BLaER1 (cell line): ENCODE measurements at regions not wholly inside any gene's neighbourhood (a gene's known extent, or its start where the extent isn't known, plus 50 kb on each side); places are given as distances from the start of the nearest gene placed in this dataset.
"Not testable (repeated sequence)": the region's sequence is repeated elsewhere in the genome, so short reads cannot be mapped to it uniquely, and the experiment has no call there.

Experiments
- H3K27ac ChIP-seq: shearing (Covaris generic); formaldehyde crosslinking; 2 replicates; pipeline ENCODE4 v1.8.1; 2022
- H3K27me3 ChIP-seq: shearing (Covaris generic); formaldehyde crosslinking; 2 replicates; pipeline ENCODE4 v1.8.1; 2022
- H3K36me3 ChIP-seq: shearing (Covaris generic); formaldehyde crosslinking; 2 replicates; pipeline ENCODE4 v1.8.1; 2022
- H3K4me1 ChIP-seq: shearing (Covaris generic); formaldehyde crosslinking; 2 replicates; pipeline ENCODE4 v1.8.1; 2022
- H3K4me2 ChIP-seq: shearing (Covaris generic); formaldehyde crosslinking; 2 replicates; pipeline ENCODE4 v1.8.1; 2022
- H3K4me3 ChIP-seq: shearing (Covaris generic); formaldehyde crosslinking; 2 replicates; pipeline ENCODE4 v1.8.1; 2022
- H3K9ac ChIP-seq: shearing (Covaris generic); formaldehyde crosslinking; 2 replicates; pipeline ENCODE4 v1.8.1; 2022
- H3K9me3 ChIP-seq: shearing (Covaris generic); formaldehyde crosslinking; 2 replicates; pipeline ENCODE4 v1.8.1; 2022
- H4K20me1 ChIP-seq: shearing (Covaris generic); formaldehyde crosslinking; 2 replicates; pipeline ENCODE4 v1.8.1; 2022
- Cebpa-rat ChIP-seq: shearing (Covaris generic); IDR thresholded peaks from 2 replicates; pipeline ENCODE4 v1.8.1; 2022

- H3K4me1 ChIP-seq, result no peaks in the 10 kb centered on the region
- H4K20me1 ChIP-seq, result no peaks in the 10 kb centered on the region
- H3K9ac ChIP-seq, result no peak overlapping the region
- no peak overlapping the region for H3K4me2 ChIP-seq
- no peak overlapping the region for H3K27ac ChIP-seq
- TF ChIP-seq Cebpa-rat, result no peak
- no peaks in the 10 kb centered on the region for H3K27me3 ChIP-seq
- peaks cover 9% of the 10 kb centered on the region; the same call in 1 of the 2 replicates for H3K9me3 ChIP-seq
- no peak overlapping the region for H3K4me3 ChIP-seq
- no peaks in the 10 kb centered on the region for H3K36me3 ChIP-seq
Measured at GRCh38 chr6:49225471-49225870, 237.6 kb downstream of the MMUT start.

- Histone ChIP-seq H3K9ac (no peak overlapping the region), H3K4me1 (no peaks in the 10 kb centered on the region), H3K4me2 (no peak overlapping the region), H3K27me3 (no peaks in the 10 kb centered on the region), H3K4me3 (no peak overlapping the region), H4K20me1 (no peaks in the 10 kb centered on the region), H3K9me3 (no peaks in the 10 kb centered on the region), H3K27ac (no peak overlapping the region), H3K36me3 (no peaks in the 10 kb centered on the region)
- TF ChIP-seq Cebpa-rat, result no peak
Measured at GRCh38 chr6:49220293-49220692, 242.8 kb downstream of the MMUT start.

GRCh38 chr6:49205526-49205925 is 257.5 kb downstream of the MMUT start:
- no peaks in the 10 kb centered on the region for H3K27me3 ChIP-seq
- no peak overlapping the region for H3K4me2 ChIP-seq
- H3K9me3 ChIP-seq, result no peaks in the 10 kb centered on the region
- H3K4me3 ChIP-seq, result no peak overlapping the region
- H3K36me3 ChIP-seq, result no peaks in the 10 kb centered on the region
- TF ChIP-seq Cebpa-rat, result no peak
- no peak overlapping the region for H3K27ac ChIP-seq
- peaks cover 10% of the 10 kb centered on the region; the same call in 1 of the 2 replicates for H3K4me1 ChIP-seq
- H3K9ac ChIP-seq, result no peak overlapping the region
- H4K20me1 ChIP-seq, result no peaks in the 10 kb centered on the region

- peaks cover 10% of the 10 kb centered on the region; the same call in 1 of the 2 replicates for H3K4me1 ChIP-seq
- no peak overlapping the region for H3K27ac ChIP-seq
- no peak for TF ChIP-seq Cebpa-rat
- H4K20me1 ChIP-seq, result no peaks in the 10 kb centered on the region
- H3K9ac ChIP-seq, result no peak overlapping the region
- H3K4me2 ChIP-seq, result no peak overlapping the region
- no peak overlapping the region for H3K4me3 ChIP-seq
- no peaks in the 10 kb centered on the region for H3K9me3 ChIP-seq
- H3K36me3 ChIP-seq, result no peaks in the 10 kb centered on the region
- no peaks in the 10 kb centered on the region for H3K27me3 ChIP-seq
Measured at GRCh38 chr6:49202924-49203536, 260.0 kb downstream of the MMUT start.

GRCh38 chr6:49198015-49198414 is 265.0 kb downstream of the MMUT start:
- Histone ChIP-seq H3K4me1 (0 out of 2 replicates have a peak, but pooled peaks cover 3% of the 10 kb centered on the region), H3K9ac (no peak overlapping the region), H3K36me3 (no peaks in the 10 kb centered on the region), H4K20me1 (no peaks in the 10 kb centered on the region), H3K4me3 (no peak overlapping the region), H3K9me3 (no peaks in the 10 kb centered on the region), H3K4me2 (no peak overlapping the region), H3K27ac (no peak overlapping the region), H3K27me3 (no peaks in the 10 kb centered on the region)
- TF ChIP-seq Cebpa-rat, result no peak

- H3K4me1 ChIP-seq, H3K27me3 ChIP-seq, H3K27ac ChIP-seq, H3K9ac ChIP-seq, H4K20me1 ChIP-seq, H3K4me3 ChIP-seq, H3K4me2 ChIP-seq, H3K36me3 ChIP-seq: not testable (repeated sequence)
- H3K9me3 ChIP-seq, result peaks cover 23% of the 10 kb centered on the region
Measured at GRCh38 chr6:49162379-49162778, 300.7 kb downstream of the MMUT start.

GRCh38 chr6:49155316-49155715 is 307.7 kb downstream of the MMUT start:
- Histone ChIP-seq H3K36me3 (no peaks in the 10 kb centered on the region), H3K4me2 (no peak overlapping the region), H3K27ac (no peak overlapping the region), H3K4me3 (no peak overlapping the region), H3K4me1 (no peaks in the 10 kb centered on the region), H3K9me3 (peaks cover 8% of the 10 kb centered on the region; the same call in 1 of the 2 replicates), H3K27me3 (no peaks in the 10 kb centered on the region), H4K20me1 (no peaks in the 10 kb centered on the region), H3K9ac (no peak overlapping the region)
- no peak for TF ChIP-seq Cebpa-rat

GRCh38 chr6:49151957-49152356 is 311.1 kb downstream of the MMUT start:
- H3K4me2 ChIP-seq, result no peak overlapping the region
- H3K9ac ChIP-seq, result no peak overlapping the region
- no peak overlapping the region for H3K27ac ChIP-seq
- H3K27me3 ChIP-seq, result no peaks in the 10 kb centered on the region
- H3K9me3 ChIP-seq, result peaks cover 10% of the 10 kb centered on the region
- no peak for TF ChIP-seq Cebpa-rat
- H4K20me1 ChIP-seq, result no peaks in the 10 kb centered on the region
- no peak overlapping the region for H3K4me3 ChIP-seq
- H3K4me1 ChIP-seq, result no peaks in the 10 kb centered on the region
- H3K36me3 ChIP-seq, result no peaks in the 10 kb centered on the region

- no peak for TF ChIP-seq Cebpa-rat
- no peak overlapping the region for H3K9ac ChIP-seq
- H3K27ac ChIP-seq, result no peak overlapping the region
- no peak overlapping the region for H3K4me3 ChIP-seq
- no peaks in the 10 kb centered on the region for H3K36me3 ChIP-seq
- peaks cover 10% of the 10 kb centered on the region for H3K9me3 ChIP-seq
- no peaks in the 10 kb centered on the region for H4K20me1 ChIP-seq
- H3K4me2 ChIP-seq, result no peak overlapping the region
- H3K4me1 ChIP-seq, result no peaks in the 10 kb centered on the region
- no peaks in the 10 kb centered on the region for H3K27me3 ChIP-seq
Measured at GRCh38 chr6:49151461-49151860, 311.6 kb downstream of the MMUT start.

GRCh38 chr6:49151033-49151432 is 312.0 kb downstream of the MMUT start:
- no peak overlapping the region for H3K4me3 ChIP-seq
- H3K27me3 ChIP-seq, result no peaks in the 10 kb centered on the region
- no peak for TF ChIP-seq Cebpa-rat
- H3K36me3 ChIP-seq, result no peaks in the 10 kb centered on the region
- H3K9ac ChIP-seq, result no peak overlapping the region
- H3K27ac ChIP-seq, result no peak overlapping the region
- H4K20me1 ChIP-seq, result no peaks in the 10 kb centered on the region
- peaks cover 10% of the 10 kb centered on the region for H3K9me3 ChIP-seq
- no peak overlapping the region for H3K4me2 ChIP-seq
- no peaks in the 10 kb centered on the region for H3K4me1 ChIP-seq

- no peak overlapping the region for H3K4me2 ChIP-seq
- H3K27me3 ChIP-seq, result no peaks in the 10 kb centered on the region
- no peaks in the 10 kb centered on the region for H3K4me1 ChIP-seq
- H3K9ac ChIP-seq, result no peak overlapping the region
- no peaks in the 10 kb centered on the region for H3K36me3 ChIP-seq
- no peak for TF ChIP-seq Cebpa-rat
- H3K4me3 ChIP-seq, result no peak overlapping the region
- H4K20me1 ChIP-seq, result no peaks in the 10 kb centered on the region
- no peak overlapping the region for H3K27ac ChIP-seq
- H3K9me3 ChIP-seq, result peaks cover 2% of the 10 kb centered on the region; the same call in 1 of the 2 replicates
Measured at GRCh38 chr6:49145280-49145679, 317.8 kb downstream of the MMUT start.
